A549 (cell line): ENCODE measurements at regions not wholly inside any gene's neighbourhood (a gene's known extent, or its start where the extent isn't known, plus 50 kb on each side); places are given as distances from the start of the nearest gene placed in this dataset.

Experiments used
- ESRRA ChIP-seq: fragments of 150-350 bp; IDR thresholded peaks from 2 replicates; pipeline ENCODE4 v1.6.1; 2014; ENCODE audit warnings: mild to moderate bottlenecking, low read length, borderline replicate concordance
- KDM1A ChIP-seq: fragments of 200-600 bp; sonication (generic); IDR thresholded peaks from 2 replicates; pipeline ENCODE4 v1.6.1; 2016; ENCODE audit warnings: low read depth, mild to moderate bottlenecking
- TF ChIP-seq, protein P1 (sequence below): fragments of >200 bp; sonication (Bioruptor Twin); formaldehyde crosslinking; IDR thresholded peaks from 3 replicates; pipeline ENCODE4 v1.5.1; 2016

DNA sequence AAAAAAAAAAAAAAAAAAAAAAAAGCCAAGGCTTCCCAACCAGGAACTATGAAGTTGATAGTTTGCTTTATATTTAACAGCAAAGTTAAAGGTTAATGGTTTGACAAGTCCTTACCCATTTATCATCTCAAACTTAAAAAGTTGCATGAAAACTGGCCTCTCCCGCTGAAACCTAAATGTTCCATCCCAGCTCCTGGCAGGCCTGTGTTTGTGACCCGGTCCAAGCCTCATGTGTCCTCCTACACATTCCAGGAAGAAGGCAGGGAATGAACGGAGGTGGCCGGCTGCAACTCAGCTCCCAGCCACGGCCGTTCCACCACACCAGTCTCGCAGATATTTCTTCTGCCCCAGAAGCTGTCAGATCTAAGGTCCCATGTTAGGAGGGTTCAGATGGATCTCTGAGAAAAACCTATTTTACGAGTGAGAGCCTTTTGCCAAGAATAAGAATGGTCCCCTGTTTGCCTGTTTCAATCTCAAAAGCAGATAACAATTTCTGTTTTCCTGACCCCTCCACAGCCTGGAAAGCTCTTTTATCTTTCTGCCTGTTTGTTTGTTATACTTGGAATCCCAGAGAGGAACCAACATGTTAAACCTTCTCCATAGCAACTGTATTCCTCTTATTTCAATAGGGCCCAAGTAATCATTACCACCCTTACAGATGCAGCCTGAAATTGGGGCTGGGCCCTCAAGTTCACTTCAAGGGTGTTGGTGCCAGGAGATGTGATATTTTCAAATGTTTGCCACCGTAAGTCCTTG is 56.5 kb downstream of the KCTD12 start:
- TF ChIP-seq, protein P1, sequence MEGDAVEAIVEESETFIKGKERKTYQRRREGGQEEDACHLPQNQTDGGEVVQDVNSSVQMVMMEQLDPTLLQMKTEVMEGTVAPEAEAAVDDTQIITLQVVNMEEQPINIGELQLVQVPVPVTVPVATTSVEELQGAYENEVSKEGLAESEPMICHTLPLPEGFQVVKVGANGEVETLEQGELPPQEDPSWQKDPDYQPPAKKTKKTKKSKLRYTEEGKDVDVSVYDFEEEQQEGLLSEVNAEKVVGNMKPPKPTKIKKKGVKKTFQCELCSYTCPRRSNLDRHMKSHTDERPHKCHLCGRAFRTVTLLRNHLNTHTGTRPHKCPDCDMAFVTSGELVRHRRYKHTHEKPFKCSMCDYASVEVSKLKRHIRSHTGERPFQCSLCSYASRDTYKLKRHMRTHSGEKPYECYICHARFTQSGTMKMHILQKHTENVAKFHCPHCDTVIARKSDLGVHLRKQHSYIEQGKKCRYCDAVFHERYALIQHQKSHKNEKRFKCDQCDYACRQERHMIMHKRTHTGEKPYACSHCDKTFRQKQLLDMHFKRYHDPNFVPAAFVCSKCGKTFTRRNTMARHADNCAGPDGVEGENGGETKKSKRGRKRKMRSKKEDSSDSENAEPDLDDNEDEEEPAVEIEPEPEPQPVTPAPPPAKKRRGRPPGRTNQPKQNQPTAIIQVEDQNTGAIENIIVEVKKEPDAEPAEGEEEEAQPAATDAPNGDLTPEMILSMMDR: no peak
- TF ChIP-seq KDM1A: no peak
- no peak for TF ChIP-seq ESRRA
